RWPE2 (cell line): ENCODE measurements at regions not wholly inside any gene's neighbourhood (a gene's known extent, or its start where the extent isn't known, plus 50 kb on each side); places are given as distances from the start of the nearest gene placed in this dataset.
A peak's percentile ranks its signal among the peaks of the same experiment; 100 is the strongest.

ENCODE experiments used
- ATAC-seq: fragments of 200-7000 bp; cut with Tn5 transposase; 3 replicates; pipeline ENCODE4 v1.9.1; 2021; ENCODE audit warnings: low read depth
- DNase-seq: peaks from one replicate; pipeline ENCODE4 v3.0.0-alpha.2; 2020; ENCODE audit warnings: low spot score
- H3K27ac ChIP-seq: fragments of 450-650 bp; 2 replicates; pipeline ENCODE4 v1.5.1; 2017; ENCODE audit warnings: mild to moderate bottlenecking; ENCODE audit not compliant: poor library complexity, severe bottlenecking
- H3K27me3 ChIP-seq: fragments of 250-450 bp; sonication (Bioruptor Pico); 2 replicates; pipeline ENCODE4 v1.5.1; 2021; ENCODE audit warnings: mild to moderate bottlenecking, moderate library complexity; ENCODE audit not compliant: insufficient read depth, poor library complexity, severe bottlenecking
- H3K36me3 ChIP-seq: fragments of 250-450 bp; sonication (Bioruptor Pico); 2 replicates; pipeline ENCODE4 v1.5.1; 2020; ENCODE audit warnings: low read depth, mild to moderate bottlenecking, moderate library complexity
- H3K4me1 ChIP-seq: fragments of 250-450 bp; sonication (Bioruptor Pico); 2 replicates; pipeline ENCODE4 v1.5.1; 2021; ENCODE audit warnings: mild to moderate bottlenecking, moderate library complexity; ENCODE audit not compliant: insufficient read depth, poor library complexity, severe bottlenecking
- H3K4me3 ChIP-seq: fragments of 250-450 bp; sonication (Bioruptor Pico); 2 replicates; pipeline ENCODE4 v1.5.1; 2021; ENCODE audit warnings: mild to moderate bottlenecking, moderate library complexity; ENCODE audit not compliant: severe bottlenecking
- H3K9me3 ChIP-seq: fragments of 250-450 bp; sonication (Bioruptor Pico); 2 replicates; pipeline ENCODE4 v1.5.1; 2021; ENCODE audit warnings: mild to moderate bottlenecking, moderate library complexity; ENCODE audit not compliant: severe bottlenecking
- TF ChIP-seq, protein P1 (sequence below): fragments of 450-650 bp; IDR thresholded peaks from one replicate; pipeline ENCODE4 v1.5.1; 2017; ENCODE audit warnings: mild to moderate bottlenecking, moderate library complexity; ENCODE audit not compliant: poor library complexity, severe bottlenecking

DNA sequence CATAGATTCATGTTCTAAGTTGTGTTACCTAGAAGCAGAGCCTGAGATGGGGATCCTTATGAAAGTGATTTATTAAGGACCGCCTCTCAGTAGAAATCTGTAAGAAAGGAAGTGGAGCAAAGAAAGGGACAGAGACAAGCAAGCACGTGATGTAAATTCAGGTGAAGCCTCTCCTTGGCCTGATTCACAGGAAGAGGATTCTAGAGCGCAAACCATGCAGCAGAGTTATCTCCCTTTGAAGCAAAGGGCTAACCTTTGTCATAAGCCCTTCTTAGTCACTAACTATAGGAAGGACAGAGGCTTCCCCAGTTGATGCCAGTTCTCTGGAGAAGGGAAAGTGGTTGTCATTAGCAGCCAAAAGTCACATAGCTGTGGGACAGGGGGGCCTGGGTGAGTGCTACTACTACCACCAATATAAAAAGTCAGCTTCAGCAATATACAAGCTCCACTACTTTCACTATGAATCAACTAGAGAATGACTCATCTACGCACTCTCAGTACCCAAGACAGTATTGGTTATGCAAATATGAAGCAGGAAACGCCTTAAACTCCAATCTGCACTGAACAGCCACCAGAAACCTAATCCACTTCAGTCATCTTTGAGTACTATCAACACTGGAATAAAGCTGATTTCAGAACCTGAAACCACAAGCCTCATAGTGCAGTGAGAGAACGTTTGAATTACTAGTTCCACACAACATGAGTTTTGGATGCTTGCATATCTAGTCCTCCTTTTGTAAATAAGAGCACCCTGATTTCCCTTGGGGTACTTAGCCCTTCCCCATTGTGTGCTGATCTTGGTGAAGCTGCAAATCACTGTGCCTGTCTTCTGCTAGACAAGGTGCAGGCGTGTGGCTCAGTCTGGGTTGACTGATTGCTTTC is 162.7 kb downstream of the ZNF608 start:
- Histone ChIP-seq H3K4me3 (no peak overlapping the region), H3K27ac (no peak overlapping the region), H3K9me3 (no peaks in the 10 kb centered on the region), H3K4me1 (peaks cover 7% of the 10 kb centered on the region), H3K36me3 (no peaks in the 10 kb centered on the region), H3K27me3 (no peaks in the 10 kb centered on the region)
- TF ChIP-seq, protein P1, sequence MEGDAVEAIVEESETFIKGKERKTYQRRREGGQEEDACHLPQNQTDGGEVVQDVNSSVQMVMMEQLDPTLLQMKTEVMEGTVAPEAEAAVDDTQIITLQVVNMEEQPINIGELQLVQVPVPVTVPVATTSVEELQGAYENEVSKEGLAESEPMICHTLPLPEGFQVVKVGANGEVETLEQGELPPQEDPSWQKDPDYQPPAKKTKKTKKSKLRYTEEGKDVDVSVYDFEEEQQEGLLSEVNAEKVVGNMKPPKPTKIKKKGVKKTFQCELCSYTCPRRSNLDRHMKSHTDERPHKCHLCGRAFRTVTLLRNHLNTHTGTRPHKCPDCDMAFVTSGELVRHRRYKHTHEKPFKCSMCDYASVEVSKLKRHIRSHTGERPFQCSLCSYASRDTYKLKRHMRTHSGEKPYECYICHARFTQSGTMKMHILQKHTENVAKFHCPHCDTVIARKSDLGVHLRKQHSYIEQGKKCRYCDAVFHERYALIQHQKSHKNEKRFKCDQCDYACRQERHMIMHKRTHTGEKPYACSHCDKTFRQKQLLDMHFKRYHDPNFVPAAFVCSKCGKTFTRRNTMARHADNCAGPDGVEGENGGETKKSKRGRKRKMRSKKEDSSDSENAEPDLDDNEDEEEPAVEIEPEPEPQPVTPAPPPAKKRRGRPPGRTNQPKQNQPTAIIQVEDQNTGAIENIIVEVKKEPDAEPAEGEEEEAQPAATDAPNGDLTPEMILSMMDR = no peak
- DNase-seq (no peak), ATAC-seq (peak; percentile 99)

DNA sequence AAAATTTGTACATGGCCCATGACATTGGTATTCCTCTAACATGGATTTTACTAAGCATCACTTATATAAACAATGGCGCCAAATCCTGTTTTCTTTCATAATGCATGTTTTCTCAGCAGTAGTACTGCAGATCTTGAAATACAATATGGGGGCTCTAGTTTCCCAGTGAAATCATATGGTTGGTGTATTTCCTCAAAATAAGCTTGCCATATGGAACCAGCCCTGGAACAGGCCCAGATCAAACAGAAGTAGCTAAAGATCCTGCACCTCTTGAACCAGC is 163.9 kb downstream of the ZNF608 start:
- Histone ChIP-seq H3K4me3 (no peak overlapping the region), H3K9me3 (no peaks in the 10 kb centered on the region), H3K27ac (no peak overlapping the region), H3K4me1 (peaks cover 7% of the 10 kb centered on the region), H3K36me3 (no peaks in the 10 kb centered on the region), H3K27me3 (no peaks in the 10 kb centered on the region)
- no peak for DNase-seq
- ATAC-seq = no peak
- TF ChIP-seq, protein P1 = no peak

DNA sequence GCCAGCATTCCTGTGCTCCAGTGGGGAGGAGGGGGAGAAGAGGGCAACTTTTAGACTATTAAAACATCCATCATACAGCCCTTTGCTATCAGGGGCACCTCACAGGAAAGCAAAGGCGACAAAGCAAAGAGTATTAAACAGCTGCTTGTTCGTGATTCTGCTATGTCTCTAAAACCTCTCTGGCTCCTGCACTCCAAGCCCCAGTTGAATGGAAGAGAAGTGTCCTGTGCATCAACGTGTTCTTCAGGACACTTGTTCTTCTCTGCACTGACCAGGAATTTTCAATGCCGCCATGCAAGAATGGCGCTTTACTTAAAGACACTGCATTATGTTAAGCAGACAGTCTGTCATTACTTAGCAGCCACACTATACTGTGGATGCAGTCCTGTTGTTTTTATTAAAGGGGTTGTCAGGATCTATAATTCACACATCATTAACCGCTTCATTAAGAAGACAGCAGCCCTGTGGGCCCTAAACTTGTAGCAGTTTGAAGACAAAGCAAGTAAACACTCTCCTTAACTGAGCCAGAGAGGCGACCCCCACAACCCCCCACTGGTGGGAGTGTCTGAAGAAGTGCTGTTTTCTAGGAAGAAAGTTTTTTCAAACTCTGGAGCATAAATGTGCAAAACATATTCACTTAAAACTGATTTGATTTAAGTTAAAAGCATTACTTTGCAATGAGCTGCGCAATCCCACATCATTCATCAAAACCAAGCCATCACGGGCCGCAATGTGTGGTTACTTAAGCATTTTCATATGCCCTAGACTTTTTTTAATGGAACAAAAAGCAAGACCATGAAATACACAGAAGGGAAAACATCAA is 164.5 kb downstream of the ZNF608 start:
- H3K4me3 ChIP-seq = no peak overlapping the region
- H3K36me3 ChIP-seq = no peaks in the 10 kb centered on the region
- H3K27me3 ChIP-seq = no peaks in the 10 kb centered on the region
- ATAC-seq = no peak
- no peaks in the 10 kb centered on the region for H3K9me3 ChIP-seq
- no peak overlapping the region for H3K27ac ChIP-seq
- no peak for DNase-seq
- TF ChIP-seq, protein P1 = no peak
- H3K4me1 ChIP-seq = peaks cover 7% of the 10 kb centered on the region

DNA sequence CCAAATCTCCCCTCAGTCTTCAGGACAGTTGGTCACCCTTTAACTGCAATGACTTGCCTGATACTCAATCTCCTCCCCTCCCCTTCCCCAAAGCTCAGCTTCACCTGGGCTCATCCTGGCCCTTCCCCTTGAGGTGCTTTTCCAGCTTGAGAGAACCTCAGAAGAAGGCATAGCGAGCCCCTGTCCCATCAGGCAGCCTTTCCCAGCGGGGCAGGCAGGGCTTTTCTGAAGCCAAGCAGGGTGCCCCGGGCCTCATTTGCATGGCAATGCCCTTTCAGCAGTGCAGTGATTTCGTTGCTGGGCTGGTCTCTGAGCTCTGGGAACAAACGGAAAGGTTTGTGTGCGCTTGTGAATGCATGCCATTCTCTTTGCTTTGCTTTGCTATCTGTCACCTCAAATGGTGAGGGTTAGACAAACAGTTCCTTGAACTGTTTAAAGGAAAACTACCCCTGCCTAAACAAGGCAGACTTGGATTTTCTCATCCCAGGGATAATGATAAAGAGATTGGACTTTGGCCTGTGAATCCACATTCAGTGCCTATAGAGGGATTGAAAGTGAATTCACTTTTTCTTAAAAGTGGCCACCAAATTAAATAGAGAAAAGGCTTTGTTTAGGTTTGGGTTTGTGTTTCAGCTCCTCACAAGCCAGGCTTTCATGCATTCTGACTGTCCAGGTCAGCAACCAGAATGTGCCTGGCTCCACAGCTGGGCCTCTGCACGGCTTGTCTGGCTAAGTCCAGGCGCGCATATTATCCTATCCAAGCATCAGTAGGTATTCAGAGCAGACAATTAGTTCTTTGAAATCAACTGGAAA is 165.3 kb downstream of the ZNF608 start:
- H3K4me3 ChIP-seq = no peak overlapping the region
- H3K36me3 ChIP-seq = no peaks in the 10 kb centered on the region
- no peaks in the 10 kb centered on the region for H3K27me3 ChIP-seq
- DNase-seq (no peak), ATAC-seq (no peak)
- H3K27ac ChIP-seq = no peak overlapping the region
- TF ChIP-seq, protein P1 = no peak
- H3K9me3 ChIP-seq = no peaks in the 10 kb centered on the region
- peaks cover 7% of the 10 kb centered on the region for H3K4me1 ChIP-seq
